Middle frontal gyrus (tissue), 1 donor: ENCODE measurements at regions not wholly inside any gene's neighbourhood (a gene's known extent, or its start where the extent isn't known, plus 50 kb on each side); places are given as distances from the start of the nearest gene placed in this dataset.
A peak's percentile ranks its signal among the peaks of the same experiment; 100 is the strongest.
"Not testable (repeated sequence)": the region's sequence is repeated elsewhere in the genome, so short reads cannot be mapped to it uniquely, and the experiment has no call there.

Experiments
- DNase-seq: peaks from one replicate; pipeline ENCODE4 v3.0.0-alpha.2; 2015; ENCODE audit warnings: low spot score; ENCODE audit errors: extremely low spot score

DNA sequence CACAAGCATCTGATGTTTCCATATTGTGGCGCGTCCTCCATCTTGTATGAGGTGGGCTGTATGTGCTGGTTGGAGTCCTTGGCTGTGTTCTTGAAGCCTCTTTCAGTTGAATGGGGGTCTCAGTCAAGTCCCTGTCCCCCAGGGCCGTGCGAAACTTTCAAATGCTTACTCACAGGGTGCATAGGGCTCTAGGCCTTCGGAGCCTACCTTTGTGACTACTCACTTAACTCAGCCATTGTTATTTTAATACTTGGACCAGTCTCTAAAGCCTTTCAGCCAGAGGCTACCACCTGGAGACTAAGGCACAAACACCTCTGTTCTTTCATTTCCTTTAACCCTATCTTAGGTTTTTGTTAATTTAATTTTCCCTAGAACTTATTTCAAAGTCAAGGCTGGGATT, 785.9 kb downstream of the GATA3 start:
- DNase-seq = no peak

DNA sequence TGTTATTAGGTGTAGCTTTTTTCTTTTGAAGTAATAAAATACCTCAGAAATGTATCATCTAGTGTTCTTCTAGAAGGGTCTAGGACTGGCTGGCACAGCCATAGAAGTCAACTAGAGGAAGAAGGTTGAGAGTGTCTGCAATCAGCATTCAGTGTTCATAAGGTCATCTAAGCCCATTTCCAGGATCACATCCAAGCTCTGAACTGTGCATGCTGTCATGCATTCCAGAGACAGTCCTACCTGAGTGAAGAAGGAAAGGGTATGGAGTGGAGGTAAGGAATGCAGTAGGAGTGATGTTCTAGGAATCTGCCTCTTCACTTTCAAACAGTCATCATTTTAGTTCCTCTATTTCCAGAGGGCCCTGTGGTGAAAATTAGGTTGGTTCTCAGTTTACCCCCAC, 789.7 kb downstream of the GATA3 start:
- DNase-seq = no peak

DNA sequence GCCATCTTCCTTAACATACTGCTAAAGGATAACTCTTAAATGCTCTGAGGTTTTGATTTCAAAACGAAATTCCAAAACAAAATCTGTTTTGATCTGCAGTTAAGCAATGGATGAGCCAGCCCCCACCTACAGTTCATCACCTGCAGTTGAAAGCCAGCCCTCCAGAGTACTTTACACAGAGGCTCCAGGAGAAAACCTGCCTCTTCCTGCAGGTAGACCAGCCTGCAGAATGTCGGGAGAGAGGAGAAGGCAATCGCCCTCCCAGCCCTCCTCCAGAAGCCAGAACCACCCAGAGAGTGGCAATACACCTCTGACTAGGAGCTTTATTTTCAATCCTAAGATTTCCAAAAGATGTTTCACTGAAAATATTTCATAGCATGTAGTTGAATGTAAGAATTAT, 798.1 kb downstream of the GATA3 start:
- no peak for DNase-seq

DNA sequence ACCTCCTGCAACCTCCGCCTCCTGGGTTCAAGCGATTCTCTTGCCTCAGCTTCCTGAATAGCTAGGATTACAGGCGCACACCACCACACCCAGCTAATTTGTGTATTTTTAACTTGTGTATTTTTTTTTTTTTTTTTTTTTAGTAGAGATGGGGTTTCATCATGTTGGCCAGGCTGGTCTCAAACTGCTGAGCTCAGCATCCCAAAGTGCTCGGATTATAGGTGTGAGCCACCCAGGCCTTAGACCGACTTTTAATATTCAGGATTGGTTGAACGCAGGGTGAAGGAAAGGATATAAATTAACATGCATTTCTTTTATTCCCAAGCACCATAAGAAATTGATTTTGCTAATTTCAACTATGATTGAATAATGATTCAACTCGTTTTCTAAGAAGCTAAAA, 798.6 kb downstream of the GATA3 start:
- DNase-seq = no peak

DNA sequence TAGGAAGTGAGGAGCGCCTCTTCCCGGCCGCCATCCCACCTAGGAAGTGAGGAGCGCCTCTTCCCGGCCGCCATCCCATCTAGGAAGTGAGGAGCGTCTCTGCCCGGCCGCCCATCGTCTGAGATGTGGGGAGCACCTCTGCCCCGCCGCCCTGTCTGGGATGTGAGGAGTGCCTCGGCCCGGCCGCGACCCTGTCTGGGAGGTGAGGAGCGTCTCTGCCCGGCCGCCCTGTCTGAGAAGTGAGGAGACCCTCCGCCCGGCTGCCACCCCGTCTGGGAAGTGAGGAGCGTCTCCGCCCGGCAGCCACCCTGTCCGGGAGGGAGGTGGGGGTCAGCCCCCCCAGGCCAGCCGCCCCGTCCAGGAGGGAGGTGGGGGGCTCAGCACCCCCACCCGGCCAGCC, 814.4 kb downstream of the GATA3 start:
- not testable (repeated sequence) for DNase-seq

DNA sequence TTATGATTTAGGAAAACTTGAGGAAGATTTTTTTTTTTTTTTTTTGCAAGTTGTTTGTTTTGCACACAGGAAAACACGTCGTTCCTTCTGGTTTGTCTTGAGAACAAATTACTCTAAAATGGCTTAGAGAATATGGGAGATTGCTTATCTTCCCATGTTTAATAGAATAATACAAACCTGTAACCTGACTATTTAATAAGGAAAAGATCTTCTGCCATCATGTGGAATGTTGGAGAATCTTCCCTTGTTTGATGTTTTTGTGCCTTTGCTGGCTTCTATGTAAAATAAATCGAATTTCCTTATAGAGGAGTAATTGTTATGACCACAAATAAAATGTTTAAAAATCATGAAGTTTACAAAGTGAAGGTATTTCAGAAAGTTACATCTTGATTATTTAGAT, 818.8 kb downstream of the GATA3 start:
- peak; percentile 36 for DNase-seq

DNA sequence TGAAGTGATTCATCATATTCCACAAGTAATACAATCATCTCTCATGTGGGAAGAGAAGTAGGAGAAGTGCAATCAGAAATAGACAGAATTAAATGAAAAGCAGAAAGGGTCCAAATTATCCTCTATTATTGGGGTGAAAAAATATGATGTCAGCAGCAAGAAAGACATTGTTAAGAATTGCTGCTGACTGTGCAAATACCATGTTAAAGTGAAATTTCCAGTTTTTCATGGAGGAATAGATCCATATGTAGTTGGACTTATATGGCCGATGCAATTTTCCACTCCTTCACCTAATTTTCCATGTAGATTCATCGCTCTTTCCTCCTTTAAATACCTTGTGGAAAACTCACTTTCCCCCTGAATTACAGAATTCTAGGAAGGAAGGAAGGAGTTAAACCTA, 819.8 kb downstream of the GATA3 start:
- no peak for DNase-seq

DNA sequence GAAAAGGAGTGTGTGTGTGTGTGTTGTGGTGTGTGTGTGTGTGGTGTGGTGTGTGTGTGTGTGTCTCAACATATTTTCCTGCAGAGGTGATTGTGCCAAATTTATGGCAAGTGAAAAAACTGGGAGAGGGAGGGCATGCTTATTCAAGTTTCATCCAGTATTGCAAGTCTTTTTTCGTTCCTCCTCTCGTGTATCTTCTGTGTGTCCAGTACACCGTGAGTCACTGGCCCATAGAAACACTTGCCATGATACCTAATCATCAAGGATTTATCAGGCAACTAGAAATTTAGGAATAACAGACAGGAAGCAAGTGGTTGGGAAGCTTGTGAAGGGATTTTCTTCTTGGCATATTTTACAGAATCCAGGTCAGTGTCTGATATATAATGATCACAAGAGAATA, 820.5 kb downstream of the GATA3 start:
- DNase-seq = no peak

DNA sequence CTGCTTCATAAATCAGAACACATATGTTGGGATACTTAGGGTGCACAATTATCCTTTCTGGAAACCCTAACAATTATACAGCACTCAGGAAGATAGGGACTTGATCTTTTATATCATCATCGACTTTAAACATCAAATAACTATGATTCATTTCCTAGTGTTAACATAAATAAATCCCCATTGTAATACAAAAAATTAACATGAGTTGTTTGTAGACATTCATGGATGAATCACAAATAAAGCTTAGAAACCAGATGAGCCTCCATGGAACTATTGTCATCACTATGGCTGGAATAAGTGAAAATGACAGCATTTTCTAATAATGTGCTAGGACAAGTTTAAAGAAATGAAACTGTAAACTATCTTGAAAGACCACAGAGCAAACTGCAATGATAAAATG, 821.7 kb downstream of the GATA3 start:
- no peak for DNase-seq

DNA sequence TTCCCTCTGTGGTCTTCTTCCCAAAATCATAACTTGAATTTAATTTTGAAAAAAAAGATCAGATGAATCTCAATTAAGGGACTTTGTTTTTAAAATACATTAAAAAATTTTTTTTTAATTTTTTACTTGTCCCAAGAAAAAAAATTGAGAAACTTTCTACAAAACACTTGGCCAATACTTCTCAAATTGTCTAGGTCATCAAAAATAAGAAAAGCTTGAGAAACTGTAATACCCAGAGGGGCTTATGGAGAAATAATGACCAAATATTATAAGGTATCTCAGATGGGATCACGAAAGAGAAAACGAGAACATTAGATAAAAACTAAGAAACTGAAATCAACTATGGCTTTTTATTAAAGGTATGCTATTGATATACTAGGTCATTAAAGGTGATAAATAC, 835.0 kb downstream of the GATA3 start:
- no peak for DNase-seq

DNA sequence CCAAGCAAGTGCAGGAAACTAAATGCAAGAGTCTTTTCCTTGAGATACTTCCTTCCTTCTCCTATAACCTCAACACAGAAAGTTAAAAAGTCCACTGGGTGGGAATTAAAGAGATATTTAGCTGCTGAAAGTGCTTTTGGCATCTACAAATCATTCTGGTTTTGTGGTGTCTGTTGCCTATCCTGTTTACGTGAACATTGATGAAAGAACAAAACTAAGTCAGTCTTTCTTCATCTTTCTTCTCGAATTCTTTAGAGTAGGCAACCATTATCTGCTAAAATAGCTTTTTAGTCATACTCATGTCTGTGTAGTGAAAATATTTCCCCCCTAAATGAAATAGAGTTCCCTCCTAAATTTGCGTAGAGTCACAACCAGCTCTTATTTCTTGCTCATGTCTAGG, 838.6 kb downstream of the GATA3 start:
- no peak for DNase-seq

DNA sequence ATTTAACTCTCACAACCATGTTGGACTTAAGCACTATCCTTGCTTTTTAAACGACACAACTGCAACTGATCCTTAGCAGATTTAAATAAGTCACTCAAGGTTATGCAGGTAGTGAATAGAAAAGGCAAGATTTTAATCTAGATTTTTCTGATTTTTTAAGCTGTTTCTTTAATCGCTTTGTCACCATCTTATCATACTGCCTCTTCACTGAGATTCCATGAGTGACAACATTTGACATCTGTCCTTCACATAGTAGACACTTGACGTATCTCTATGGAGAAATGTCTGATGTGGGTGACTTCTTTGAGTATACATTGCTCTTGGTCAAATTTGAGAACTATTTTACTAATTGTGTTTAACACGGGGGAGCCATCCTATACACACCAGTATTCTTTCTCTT, 839.7 kb downstream of the GATA3 start:
- DNase-seq = no peak

DNA sequence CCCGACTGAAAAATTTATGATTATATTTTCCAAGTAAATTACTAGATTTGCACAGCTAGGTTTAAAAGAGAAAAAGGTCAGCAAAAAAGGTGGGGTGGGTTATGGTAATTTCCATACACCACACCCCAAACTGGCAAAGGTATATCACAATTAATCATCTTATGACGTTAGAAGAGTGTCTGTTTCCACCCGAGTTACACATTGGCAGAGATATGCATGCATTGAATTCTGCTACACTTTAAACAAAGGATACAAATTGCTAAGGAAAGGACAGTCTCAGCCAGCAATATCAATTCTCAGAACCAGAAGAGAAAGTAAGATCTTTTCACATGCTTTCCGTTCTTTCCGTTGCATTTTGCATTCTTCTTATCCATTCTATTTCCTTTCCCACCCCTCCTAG, 843.3 kb downstream of the GATA3 start:
- DNase-seq = no peak

DNA sequence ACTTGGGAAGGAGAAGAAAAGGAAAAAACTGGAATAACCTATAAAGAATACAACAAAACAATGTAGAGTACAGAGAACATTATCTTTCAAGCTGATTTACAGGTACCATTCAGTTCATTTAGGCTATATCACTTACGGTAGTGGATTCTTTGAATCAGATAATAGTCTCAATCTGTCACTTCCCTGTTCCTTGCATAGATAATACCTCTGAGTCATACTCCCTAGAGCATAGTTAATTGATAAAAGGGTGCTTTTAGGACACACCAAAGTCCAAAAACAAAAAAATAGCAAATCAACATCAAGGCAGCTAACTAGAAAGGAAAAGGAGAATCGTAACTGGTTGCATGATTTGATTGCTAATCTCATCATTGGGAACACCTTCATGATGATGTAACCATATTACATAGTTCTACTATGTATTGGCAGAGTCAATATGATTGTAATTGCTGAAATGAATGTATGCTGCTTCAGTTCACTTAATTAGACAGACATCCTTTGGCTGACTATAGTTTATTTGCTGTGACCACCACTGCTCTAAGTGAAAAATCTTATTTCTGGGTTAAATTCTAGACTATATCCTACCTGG, 844.4 kb downstream of the GATA3 start:
- no peak for DNase-seq

DNA sequence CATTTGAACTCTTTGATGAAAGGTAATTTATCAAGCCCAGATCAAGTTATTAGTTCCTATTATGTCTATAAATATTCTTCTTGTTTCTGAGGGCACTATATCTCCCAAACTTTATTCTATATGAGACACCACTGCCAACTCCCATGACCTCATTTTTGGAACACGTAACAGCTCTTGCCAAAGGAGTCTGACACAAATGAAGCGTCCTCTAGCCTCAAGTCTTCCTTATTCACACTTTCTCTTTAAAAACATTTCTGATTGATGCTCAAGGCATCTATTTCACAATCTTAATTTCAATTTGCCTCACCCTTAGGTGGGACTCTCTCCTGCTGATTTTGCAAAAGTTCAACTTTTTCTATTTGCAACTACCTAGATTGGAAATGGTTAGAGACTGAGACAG, 848.4 kb downstream of the GATA3 start:
- DNase-seq = no peak

DNA sequence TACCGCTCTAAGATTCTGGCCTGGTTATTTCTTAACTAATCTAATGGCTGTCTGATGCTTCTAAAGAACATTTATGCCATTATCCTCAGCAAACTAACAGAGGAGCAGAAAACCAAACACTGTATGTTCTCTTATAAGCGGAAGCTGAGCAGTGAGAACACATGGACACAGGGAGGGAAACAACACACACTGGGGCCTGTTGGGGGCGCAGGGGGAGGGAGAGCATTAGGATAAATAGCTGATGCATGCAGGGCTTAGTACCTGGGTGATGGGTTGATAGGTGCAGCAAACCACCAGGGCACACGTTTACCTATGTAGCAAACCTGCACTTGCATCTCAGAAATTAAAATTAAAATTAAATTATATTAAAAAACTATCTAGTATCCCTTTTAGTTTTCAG, 853.5 kb downstream of the GATA3 start:
- no peak for DNase-seq

DNA sequence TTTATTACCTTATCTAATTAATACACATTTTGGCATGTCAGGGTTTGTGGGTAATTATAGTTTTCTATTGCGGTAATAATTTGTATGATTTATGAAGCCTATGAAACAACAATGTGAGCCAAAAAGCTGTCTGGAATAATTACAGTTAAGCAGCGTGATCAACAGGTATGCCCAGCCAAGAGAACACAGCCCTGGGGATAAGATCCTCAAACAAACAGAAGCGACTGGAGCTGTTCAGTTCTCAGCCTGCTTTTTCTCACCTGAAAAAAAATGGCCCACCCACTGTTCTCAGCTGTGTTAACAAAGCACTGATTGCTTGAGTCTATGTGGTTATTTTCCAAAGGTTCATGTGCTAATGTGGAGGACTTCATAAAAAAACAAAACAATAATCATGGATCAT, 855.8 kb downstream of the GATA3 start:
- DNase-seq = no peak

DNA sequence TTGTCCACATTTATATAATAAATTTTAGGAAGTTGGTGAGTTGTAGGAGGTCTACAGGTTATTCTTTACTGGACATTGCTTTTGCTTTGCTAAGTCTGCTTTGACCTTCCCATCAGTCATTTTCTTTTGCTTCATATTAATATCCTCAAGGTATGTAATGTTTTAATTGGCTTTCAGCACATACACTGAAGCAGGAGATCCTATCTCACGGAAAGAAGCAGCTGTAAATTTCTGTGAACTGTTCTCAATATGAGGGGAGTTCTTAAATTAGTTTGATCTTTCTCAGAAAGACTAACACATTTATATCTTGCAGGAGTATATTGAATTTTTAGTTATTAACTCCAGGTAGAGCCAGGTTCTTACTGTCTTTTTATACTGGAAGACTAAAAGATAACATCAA, 856.5 kb downstream of the GATA3 start:
- DNase-seq = no peak

DNA sequence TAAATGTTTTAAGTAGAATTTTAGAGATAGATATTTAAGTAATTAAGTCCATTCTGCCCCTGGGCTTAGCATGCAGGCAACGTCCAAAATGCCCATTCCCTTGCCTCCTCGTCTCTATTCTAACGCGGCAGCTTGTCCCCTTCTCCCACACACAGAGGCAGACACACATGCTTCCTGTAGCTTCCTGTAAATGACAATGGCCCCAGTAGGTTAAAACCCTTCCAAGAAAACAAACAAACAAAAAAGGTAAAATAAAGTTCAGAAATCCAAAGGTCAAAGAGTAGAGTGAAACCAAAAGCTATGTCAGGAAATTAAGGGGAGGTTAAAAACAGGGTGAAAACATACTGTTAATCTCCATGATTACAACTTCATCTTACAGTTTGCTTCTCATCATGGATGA, 857.6 kb downstream of the GATA3 start:
- no peak for DNase-seq

DNA sequence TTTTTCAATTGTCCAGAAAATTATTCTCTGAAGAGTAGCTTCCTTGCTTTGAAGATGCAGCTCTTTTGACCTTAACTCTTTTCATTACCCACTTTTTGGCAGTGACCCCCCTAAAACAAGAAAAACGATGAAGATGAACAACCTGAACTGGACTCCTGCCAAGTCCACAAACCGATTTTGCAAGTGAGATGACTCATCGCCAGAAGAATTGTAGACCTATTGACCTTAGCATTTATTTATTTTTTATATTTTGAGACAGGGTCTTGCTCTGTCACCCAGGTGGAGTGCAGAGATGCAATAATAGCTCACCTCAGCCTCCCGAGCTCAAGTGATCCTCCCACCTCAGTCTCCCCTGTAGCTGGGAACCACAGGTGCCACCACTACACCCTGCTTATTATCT, 859.2 kb downstream of the GATA3 start:
- no peak for DNase-seq

DNA sequence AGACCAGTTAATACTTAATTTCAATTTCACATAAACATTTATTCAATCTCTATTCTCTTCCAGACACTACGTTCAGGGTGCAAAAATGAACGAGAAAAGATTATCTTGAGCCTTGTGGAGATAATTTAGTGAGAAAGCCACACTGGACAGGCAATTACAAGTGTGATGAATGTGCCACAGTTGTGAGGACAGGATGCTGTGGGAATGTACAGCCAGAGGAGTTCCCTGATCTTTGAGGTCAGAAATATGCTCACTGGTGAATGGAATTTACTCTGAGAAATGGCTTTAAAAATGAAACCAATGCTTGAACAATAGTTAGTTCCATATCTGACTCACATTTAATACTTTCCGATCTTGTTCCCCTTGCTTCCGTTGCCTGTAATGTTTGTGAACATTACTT, 864.8 kb downstream of the GATA3 start:
- no peak for DNase-seq

DNA sequence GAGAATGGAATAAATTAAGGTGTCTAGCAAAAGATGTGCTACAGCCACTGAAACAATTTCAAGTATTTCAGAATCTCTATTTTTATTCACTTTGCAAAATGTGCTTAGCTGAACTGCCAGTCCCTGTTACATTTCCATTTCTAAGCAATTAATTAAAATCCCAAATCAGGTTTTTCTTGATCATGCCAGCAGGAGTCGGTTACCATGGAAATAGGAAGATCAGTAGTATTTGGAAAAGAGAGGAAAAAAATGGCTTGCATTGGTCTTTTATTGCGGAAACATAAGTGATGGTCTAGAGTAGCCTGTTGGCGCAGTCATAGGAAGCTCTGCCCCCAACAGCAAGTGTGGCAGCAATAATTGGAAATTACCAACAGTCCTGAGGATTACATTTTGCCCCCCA, 867.1 kb downstream of the GATA3 start:
- DNase-seq = no peak

DNA sequence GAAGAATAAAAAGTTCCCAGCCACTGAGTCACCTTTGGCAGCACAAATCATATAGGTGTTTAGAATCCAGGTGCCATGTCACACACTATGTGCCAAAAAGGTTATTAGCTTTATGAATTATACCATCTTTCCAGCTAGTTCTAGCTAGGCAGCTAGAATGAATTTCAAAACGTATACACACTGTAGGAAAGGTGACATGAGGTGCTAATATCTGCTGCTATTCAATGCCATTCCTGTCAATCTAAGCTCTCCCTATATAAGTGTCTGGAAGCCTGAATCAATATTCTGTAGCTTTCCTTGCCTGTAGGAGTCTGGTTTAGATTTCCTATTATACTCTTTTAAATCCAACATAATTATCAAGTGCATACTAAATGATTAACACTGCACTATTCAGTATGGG, 868.6 kb downstream of the GATA3 start:
- DNase-seq = no peak

DNA sequence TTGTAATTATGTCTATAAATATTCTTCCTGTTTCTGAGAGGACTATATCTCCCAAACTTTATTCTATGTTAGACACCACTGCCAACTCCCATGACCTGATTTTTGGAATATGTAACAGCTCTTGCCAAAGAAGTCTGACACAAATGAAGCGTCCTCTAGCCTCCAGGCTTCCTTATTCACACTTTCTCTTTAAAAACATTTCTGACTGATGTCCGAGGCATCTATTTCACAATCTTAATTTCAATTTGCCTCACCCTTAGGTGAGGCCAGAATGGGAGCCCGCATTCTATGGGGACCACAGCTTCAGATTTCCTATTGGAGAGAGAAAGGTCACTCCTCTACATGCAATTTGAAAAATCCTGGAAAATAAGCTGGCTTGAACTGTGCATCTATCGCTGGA, 873.2 kb downstream of the GATA3 start:
- no peak for DNase-seq
